Duodenal mucosa (tissue), 2 donors: ENCODE measurements at regions not wholly inside any gene's neighbourhood (a gene's known extent, or its start where the extent isn't known, plus 50 kb on each side); places are given as distances from the start of the nearest gene placed in this dataset.

Source experiments
- H3K27ac ChIP-seq: one replicate; pipeline ENCODE4 v1.7.0; 2013; ENCODE audit warnings: low read depth, low read length
- H3K27me3 ChIP-seq, 2 donors: one replicate each; pipeline ENCODE4 v1.7.0; 2013; ENCODE audit warnings: low read length in 2 of 2, control low read depth in 1 of 2; ENCODE audit not compliant: insufficient read depth in 2 of 2, control insufficient read depth in 1 of 2
- H3K36me3 ChIP-seq, 2 donors: one replicate each; pipeline ENCODE4 v1.7.0; 2013; ENCODE audit warnings: low read length in 2 of 2, control low read depth in 1 of 2; ENCODE audit not compliant: insufficient read depth in 2 of 2, control insufficient read depth in 1 of 2
- H3K4me1 ChIP-seq, 2 donors: one replicate each; pipeline ENCODE4 v1.7.0; 2013; ENCODE audit warnings: low read length in 2 of 2, control low read depth in 1 of 2; ENCODE audit not compliant: insufficient read depth in 2 of 2, control insufficient read depth in 1 of 2
- H3K4me3 ChIP-seq, 2 donors: one replicate each; pipeline ENCODE4 v1.7.0; 2013; ENCODE audit warnings: low read length in 2 of 2, low read depth in 1 of 2
- H3K9ac ChIP-seq, 2 donors: one replicate each; pipeline ENCODE4 v1.7.0; 2013; ENCODE audit warnings: low read length in 2 of 2, low read depth in 1 of 2
- H3K9me3 ChIP-seq, 2 donors: one replicate each; pipeline ENCODE4 v1.7.0; 2013; ENCODE audit warnings: low read length in 2 of 2, control low read depth in 1 of 2; ENCODE audit not compliant: control insufficient read depth in 1 of 2

- no peaks in the 10 kb centered on the region for H3K4me1 ChIP-seq
- H3K9ac ChIP-seq: no peak overlapping the region
- no peak overlapping the region for H3K27ac ChIP-seq
- H3K27me3 ChIP-seq: no peaks in the 10 kb centered on the region
- peaks cover 0 to under 1% of the 10 kb centered on the region in 2 donors for H3K9me3 ChIP-seq
- no peaks in the 10 kb centered on the region for H3K36me3 ChIP-seq
- no peak overlapping the region for H3K4me3 ChIP-seq
Observed at GRCh38 chr9:90996154-90997065, 194.8 kb downstream of the SYK start.

DNA sequence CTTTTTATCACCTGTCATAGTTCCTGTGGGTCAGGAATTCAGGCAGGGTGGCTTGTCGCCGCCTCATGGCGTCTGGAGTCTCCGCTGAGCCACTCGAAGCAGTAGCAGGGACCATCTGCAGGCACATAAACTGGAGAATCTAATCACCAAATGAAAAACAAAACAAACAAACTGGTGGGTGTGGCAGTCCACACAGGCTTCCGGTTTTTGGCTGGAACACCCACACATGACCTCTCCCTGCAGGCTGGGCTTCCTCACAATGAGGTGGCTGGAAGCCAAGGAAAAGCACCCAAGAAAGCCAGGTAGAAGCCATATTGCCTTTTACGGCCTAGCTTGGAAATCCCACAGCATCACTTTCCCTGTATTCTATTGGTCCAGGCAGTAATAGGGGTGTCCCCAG is 197.0 kb downstream of the SYK start:
- Histone ChIP-seq H3K4me1 (no peaks in the 10 kb centered on the region), H3K4me3 (no peak overlapping the region), H3K36me3 (no peaks in the 10 kb centered on the region), H3K9ac (no peak overlapping the region), H3K9me3 (no peaks in the 10 kb centered on the region), H3K27me3 (no peaks in the 10 kb centered on the region), H3K27ac (no peak overlapping the region)

GRCh38 chr9:90999425-91000397 is 198.1 kb downstream of the SYK start:
- H3K27ac ChIP-seq: no peak overlapping the region
- no peaks in the 10 kb centered on the region for H3K27me3 ChIP-seq
- H3K9ac ChIP-seq: no peak overlapping the region
- H3K4me1 ChIP-seq: no peaks in the 10 kb centered on the region
- H3K4me3 ChIP-seq: no peak overlapping the region
- no peaks in the 10 kb centered on the region for H3K36me3 ChIP-seq
- H3K9me3 ChIP-seq: no peaks in the 10 kb centered on the region

DNA sequence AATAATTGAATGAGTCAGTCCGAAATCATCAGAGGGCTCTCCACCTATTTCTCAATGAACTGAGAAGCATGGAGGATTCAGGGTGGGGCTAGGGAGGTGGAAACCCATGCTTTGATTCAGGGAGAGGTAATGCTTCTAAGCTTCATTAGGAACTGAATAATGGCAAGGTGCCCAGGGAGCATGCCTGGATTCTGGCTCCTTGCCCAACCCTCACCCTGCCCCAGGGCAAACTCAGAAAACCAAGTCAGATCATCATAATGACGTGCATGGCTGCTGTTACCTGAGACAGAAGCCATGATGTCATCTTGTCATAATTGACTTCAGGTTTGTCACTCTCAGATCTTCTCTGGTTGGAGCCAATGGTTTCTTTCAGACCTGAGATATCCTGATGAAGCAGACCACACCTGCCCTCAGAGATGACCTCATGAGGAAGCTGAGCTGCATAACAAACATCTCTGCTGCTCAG is 199.6 kb downstream of the SYK start:
- no peaks in the 10 kb centered on the region for H3K4me1 ChIP-seq
- no peak overlapping the region for H3K27ac ChIP-seq
- no peaks in the 10 kb centered on the region for H3K9me3 ChIP-seq
- H3K27me3 ChIP-seq: no peaks in the 10 kb centered on the region
- no peak overlapping the region for H3K9ac ChIP-seq
- H3K36me3 ChIP-seq: no peaks in the 10 kb centered on the region
- H3K4me3 ChIP-seq: no peak overlapping the region

GRCh38 chr9:91004484-91004883 is 202.9 kb downstream of the SYK start:
- Histone ChIP-seq H3K27ac (no peak overlapping the region), H3K4me3 (no peak overlapping the region), H3K4me1 (no peaks in the 10 kb centered on the region), H3K9ac (no peak overlapping the region), H3K36me3 (no peaks in the 10 kb centered on the region), H3K9me3 (no peaks in the 10 kb centered on the region), H3K27me3 (no peaks in the 10 kb centered on the region)

DNA sequence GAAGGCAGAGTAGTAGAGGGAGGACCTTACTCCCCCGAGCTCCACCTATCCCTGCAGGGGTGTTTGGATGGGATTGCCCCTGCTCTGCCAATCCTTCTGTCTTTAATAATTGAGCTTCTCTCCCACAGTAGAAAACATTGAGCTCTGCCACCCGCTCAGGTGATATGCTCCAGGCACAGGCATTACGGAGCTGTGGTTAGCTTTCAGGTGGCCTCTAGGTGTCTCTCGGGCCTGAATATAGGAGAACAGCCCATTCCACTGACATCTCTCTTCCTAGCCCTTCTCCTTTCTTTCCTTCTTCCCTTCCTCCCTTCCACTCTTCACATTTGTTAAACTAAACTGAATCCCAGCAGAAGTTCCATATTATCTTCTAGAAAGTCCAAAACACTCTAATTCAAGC is 203.4 kb downstream of the SYK start:
- Histone ChIP-seq H3K4me3 (no peak overlapping the region), H3K36me3 (no peaks in the 10 kb centered on the region), H3K27ac (no peak overlapping the region), H3K27me3 (no peaks in the 10 kb centered on the region), H3K9ac (no peak overlapping the region), H3K9me3 (no peaks in the 10 kb centered on the region), H3K4me1 (no peaks in the 10 kb centered on the region)

GRCh38 chr9:91006046-91006445 is 204.4 kb downstream of the SYK start:
- Histone ChIP-seq H3K36me3 (no peaks in the 10 kb centered on the region), H3K27me3 (no peaks in the 10 kb centered on the region), H3K4me3 (no peak overlapping the region), H3K4me1 (no peaks in the 10 kb centered on the region), H3K9ac (no peak overlapping the region), H3K9me3 (no peaks in the 10 kb centered on the region), H3K27ac (no peak overlapping the region)

GRCh38 chr9:91008568-91008967 is 206.9 kb downstream of the SYK start:
- no peak overlapping the region for H3K4me3 ChIP-seq
- H3K9me3 ChIP-seq: peaks cover 7% of the 10 kb centered on the region in 2 donors
- no peaks in the 10 kb centered on the region for H3K4me1 ChIP-seq
- H3K27me3 ChIP-seq: no peaks in the 10 kb centered on the region
- H3K27ac ChIP-seq: no peak overlapping the region
- no peaks in the 10 kb centered on the region for H3K36me3 ChIP-seq
- no peak overlapping the region for H3K9ac ChIP-seq

DNA sequence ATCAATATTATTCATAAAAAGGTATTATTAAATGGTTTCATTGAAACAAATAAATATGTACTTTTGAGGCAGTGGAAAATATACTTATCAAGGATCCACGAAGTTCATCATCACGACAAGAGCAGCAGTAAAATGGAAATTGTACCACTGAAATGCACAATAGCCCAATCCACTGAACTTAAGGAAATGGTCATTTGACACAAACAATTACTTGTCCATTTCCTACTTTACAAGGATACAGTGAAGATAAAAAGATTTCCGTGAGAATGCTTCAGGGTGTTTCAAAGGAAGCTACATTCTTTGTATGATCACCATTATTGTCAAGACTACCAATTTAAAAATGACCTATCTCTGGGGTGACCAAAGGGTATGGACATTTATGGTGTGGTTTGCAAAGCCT is 210.3 kb downstream of the SYK start:
- no peak overlapping the region for H3K4me3 ChIP-seq
- H3K4me1 ChIP-seq: no peaks in the 10 kb centered on the region
- H3K27me3 ChIP-seq: no peaks in the 10 kb centered on the region
- H3K27ac ChIP-seq: no peak overlapping the region
- H3K36me3 ChIP-seq: no peaks in the 10 kb centered on the region
- H3K9ac ChIP-seq: no peak overlapping the region
- peaks cover 7% of the 10 kb centered on the region in 2 donors for H3K9me3 ChIP-seq
